SK-N-MC (cell line): ENCODE measurements at regions not wholly inside any gene's neighbourhood (a gene's known extent, or its start where the extent isn't known, plus 50 kb on each side); places are given as distances from the start of the nearest gene placed in this dataset.

ENCODE experiments used
- EZH2 ChIP-seq: fragments of 200-600 bp; sonication (generic); IDR thresholded peaks from one replicate; pipeline ENCODE4 v1.6.1; 2017; ENCODE audit warnings: antibody characterized with exemption
- FOXP2 ChIP-seq: optimal IDR thresholded peaks from 2 replicates; pipeline ENCODE3; 2011; ENCODE audit warnings: mild to moderate bottlenecking, moderate library complexity; ENCODE audit not compliant: insufficient read depth; ENCODE audit errors: extremely low read length, control extremely low read depth
- POLR2AphosphoS5 ChIP-seq: IDR thresholded peaks from 2 replicates; pipeline ENCODE4 v1.6.1; 2012; ENCODE audit warnings: mild to moderate bottlenecking, low read depth, low read length, borderline replicate concordance

DNA sequence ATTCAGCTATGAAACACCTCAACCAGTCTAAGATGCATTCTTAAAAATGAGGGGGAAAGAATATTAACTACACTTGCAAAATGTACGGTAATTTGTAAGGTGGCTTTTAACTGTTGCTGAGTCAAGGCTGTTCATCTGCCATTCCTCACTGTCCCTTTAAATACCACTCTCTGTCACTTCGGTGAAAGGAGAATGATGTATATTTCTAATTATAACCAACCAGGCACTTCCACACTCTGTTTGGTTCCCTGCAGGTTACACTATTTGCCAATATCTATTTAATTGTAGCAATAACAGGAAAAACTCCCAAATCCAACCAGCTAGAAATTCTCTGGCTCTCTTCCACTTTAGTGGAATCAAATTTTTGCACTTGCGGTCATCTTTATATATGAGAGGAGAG is 70.5 kb upstream of the SLCO3A1 start:
- no peak for TF ChIP-seq POLR2AphosphoS5
- TF ChIP-seq EZH2: no peak
- TF ChIP-seq FOXP2: no peak
